ENCODE measurements at regions not wholly inside any gene's neighbourhood (a gene's known extent, or its start where the extent isn't known, plus 50 kb on each side); places are given as distances from the start of the nearest gene placed in this dataset.

- DNase-seq = no peak
Observed at GRCh38 chr2:145260674-145261073, 740.8 kb upstream of the ZEB2 start.

- DNase-seq = no peak
Observed at GRCh38 chr2:145260081-145260480, 740.2 kb upstream of the ZEB2 start.

DNA sequence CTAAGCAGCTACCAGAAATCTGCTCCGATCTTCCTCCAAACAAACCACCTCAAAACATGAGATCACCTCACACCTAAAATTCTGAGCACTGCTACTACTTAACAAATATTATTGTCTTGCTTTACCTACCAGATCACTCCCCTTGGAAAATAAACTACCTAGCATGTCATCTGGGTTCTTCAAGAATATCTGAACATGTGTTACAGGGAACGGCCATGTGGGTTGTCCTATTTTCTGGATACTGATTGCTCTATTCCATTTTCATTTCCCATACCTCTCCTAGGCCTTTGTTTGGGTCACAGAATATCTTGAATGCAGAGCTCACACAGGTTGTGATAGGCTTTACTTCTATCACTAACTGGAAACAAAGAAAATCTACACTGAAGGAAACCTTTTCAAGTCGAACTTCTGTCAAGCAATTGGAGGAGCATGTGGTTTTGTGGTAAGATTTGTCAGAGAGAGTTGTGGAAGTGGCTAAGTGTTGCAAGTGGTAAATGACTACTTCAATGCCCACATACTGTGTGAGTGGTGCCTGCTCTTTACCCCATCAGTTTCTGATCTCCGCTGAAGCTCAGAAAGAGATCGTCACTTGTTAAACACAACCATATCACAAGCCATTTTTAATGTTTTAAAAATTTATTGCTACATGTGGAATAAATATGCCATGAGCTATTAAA is 739.1 kb upstream of the ZEB2 start:
- no peak for DNase-seq

GRCh38 chr2:145257931-145258330 is 738.0 kb upstream of the ZEB2 start:
- no peak for DNase-seq

DNA sequence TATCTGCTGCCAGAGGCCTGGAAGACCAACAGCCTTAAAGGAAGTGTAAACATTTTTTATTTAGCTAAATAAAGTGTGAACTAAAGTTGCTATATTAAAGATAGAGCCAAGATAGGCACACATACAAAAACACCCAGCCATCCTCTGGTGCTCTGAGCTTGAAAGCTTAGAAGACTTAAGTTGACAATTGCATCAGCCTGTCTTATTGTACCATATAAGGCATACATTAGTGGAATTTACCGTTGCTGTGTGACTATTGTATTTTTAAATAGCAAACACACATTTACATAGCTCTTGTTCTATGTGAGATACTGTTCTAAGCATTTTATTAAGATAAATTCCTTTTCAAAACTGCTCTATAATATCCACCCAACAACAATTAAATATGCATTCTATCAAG is 736.6 kb upstream of the ZEB2 start:
- DNase-seq = no peak

DNA sequence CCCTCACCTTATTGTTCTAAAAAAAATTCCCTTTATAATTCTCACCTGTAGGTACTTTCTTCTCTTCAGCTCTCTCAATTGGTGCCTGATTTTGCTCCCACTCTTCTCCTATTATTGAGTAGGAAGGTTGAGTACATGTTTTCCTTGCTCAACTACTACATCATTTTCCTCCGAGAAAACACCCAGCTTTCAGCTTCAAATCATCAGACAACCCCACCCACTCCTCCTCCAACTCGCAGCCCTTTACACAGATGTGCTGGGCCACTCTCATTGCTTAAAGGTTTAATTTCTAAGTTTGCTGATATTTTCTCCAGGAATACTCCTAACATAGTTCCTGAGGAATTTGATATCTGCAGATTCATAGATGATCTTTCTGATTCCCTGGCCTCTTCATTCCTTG is 734.4 kb upstream of the ZEB2 start:
- DNase-seq = no peak

- no peak for DNase-seq
Observed at GRCh38 chr2:145253492-145253891, 733.6 kb upstream of the ZEB2 start.

GRCh38 chr2:145245268-145245870 is 725.5 kb upstream of the ZEB2 start:
- no peak for DNase-seq

DNA sequence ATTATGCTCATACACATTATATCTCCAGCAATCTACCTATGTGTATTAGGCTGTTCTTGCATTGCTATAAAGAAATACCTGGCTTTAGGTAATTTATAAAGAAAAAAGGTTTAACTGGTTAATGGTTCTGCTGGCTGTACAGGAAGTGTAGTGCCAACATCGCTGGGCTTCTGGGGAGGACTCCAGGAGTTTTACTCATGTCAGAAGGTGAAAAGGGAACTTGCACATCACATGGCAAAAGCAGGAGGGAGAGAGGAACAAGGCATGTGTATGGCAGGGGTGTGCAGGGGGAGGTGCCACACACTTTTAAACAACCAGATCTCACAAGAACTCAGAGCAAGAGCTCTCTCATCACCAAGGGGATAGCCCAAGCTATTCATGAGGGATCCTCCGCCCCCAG is 715.4 kb upstream of the ZEB2 start:
- DNase-seq = no peak

DNA sequence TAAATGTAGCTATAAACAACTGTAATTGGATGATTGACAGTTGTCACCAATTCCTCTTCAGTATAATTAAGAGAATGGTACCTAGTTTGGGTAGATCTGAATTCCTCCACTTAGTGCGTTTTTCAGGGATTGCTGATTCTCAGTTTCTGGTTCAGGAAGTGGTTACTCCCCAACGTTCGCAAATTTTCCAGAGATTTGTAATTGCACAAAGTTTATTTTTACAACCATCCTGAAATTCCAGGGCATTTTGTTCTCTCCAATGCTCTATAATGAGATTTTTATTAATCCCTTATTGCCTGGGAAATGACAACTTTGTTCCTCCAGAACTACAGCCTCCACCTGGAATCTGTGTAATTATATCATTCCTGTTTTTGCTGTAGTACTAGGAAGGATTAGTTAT is 710.6 kb upstream of the ZEB2 start:
- no peak for DNase-seq

DNA sequence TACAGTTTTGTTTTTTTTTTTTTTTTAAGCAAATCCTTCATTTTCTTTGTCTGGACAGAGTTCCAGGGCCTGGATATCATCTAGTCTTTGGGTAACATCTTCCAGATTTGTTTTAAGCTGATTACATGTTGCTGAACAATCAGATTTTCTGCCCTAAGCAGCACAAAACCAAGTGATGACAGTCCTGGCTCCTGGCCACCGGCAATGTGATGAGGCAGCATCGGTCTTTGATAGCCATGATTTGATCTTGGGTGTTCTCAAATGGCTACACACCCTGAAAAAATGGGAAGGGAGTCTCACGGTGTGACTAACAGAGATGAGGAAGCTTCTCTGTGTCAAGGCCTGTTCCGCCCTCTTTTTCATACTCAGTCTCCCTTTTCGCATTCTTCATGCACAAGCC is 708.6 kb upstream of the ZEB2 start:
- DNase-seq = no peak

DNA sequence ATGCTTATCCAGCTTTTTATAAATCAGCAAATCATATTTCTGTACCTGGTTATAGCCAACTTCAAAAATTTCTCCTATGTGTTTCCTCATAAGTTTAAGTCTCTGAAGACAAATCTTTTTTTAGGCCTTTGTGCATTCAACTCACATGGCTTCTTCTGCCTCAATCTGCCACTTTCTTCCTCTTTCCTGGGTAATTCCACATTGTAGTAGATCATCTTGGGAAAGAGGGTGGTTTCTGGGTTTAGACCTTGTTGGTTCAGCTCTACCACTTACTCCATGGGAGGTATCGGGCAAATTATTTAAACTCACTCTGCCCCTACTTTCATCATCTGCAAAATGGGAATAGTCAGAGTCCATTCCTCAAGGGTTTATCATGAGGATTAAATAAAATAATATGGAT is 707.0 kb upstream of the ZEB2 start:
- no peak for DNase-seq

DNA sequence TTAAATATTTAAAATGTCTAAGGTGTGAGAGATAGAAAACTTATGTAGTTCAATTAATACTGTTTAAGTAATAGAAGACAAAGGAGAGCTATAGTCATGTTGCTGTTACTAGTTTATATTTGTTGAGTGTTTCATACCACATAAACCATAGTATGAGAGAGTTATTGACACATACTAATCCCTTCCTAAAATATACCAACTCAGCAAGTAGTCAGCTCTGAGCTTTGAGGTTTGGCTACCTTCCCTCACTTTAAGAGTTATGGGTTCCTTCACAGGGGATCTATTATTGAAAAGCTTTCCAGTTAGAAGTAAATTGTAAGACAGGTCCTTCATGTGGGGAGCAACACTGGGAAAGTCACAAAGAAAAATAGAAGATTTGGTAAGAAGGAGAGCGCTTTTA is 701.6 kb upstream of the ZEB2 start:
- no peak for DNase-seq

DNA sequence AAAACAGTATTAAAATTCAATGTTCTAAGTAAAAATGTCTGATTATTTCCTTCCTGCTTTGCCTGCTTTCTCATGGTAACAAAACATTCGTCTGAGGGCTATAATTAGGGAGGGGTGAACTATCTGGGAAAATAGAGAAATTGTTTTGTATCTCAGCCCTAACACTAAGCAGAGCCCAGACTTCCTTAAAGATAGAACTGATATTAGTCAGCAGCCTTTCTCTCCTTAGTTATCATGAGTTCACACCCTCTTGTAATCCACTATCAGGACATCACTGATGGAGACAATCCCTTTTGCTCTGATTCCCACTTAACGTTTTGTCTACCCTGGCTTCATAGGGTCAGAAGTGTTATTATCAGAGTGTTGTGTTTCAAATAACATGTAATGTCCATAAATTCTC is 701.1 kb upstream of the ZEB2 start:
- DNase-seq = no peak

GRCh38 chr2:145220496-145220895 is 700.6 kb upstream of the ZEB2 start:
- DNase-seq = no peak

DNA sequence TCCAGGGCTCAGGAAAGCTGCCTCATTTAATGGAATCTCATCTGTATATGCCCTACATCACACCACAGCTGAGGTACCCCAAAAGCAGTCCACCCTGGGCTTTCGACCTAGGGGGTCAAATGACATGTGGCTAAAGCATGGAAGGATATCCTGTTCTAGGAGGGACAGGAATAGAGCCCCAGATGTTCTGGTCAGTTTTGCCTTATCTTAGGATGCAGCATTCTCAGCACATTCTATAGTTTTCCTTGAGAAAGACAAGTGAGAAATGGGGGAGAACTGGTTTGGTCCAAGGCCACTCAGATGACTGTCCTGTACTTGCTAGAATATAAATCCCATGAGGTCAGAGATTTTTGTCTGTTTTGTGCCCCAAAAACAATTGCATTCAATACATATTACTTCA is 688.0 kb upstream of the ZEB2 start:
- DNase-seq = no peak

DNA sequence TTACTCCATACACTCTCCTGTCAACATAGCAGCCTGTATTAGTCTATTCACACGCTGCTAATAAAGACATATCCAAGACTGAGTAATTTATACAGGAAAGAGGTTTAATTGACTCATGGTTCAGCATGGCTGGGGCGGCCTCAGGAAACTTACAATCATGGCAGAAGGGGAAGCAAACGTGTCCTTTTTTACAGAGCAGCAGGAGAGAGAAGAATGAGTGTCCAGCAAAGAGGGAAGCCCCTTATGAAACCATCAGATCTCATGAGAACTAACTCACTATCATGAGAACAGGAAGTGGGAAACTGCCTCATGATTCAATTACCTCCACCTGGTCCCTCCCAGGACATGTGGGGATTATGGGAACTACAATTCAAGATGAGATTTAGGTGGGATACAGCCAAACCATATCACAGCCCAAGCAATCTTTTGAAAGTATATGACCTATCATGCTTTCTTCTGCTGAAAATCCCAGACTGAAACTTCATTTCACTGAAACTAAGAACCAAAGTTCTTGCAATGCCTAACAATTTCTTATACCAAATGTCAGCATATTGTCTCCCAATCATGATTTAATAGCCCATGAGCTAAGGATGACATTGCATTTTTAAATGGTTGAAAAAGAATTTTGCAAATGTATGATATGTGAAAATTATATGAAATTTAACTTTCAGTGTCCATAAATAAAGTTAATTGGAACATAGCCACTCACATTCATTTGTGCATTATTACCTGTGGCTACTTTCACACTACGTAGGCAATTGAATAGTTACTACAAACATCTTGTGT is 686.8 kb upstream of the ZEB2 start:
- DNase-seq = peak in 1 of 2 experiments; percentile 3

DNA sequence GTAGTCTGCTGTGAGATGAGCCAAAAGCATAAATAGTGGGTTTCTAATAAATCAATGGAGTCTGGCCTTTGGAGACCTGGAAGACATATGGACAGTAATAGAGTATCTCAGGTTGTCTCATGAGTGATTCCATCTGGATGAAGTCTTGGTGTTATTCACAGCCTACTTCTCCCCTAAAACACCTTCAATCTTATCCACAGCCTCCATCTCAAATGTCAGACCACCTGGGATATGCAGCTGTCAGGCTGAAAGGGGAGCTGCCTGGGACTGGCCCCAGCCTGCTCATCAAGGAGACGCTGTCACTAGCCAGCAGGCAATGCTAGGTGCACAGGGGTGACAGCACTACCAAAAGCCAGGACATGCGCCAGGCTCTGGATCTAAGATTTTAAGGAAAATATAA is 684.0 kb upstream of the ZEB2 start:
- peak; percentile 96 to 98 for DNase-seq

DNA sequence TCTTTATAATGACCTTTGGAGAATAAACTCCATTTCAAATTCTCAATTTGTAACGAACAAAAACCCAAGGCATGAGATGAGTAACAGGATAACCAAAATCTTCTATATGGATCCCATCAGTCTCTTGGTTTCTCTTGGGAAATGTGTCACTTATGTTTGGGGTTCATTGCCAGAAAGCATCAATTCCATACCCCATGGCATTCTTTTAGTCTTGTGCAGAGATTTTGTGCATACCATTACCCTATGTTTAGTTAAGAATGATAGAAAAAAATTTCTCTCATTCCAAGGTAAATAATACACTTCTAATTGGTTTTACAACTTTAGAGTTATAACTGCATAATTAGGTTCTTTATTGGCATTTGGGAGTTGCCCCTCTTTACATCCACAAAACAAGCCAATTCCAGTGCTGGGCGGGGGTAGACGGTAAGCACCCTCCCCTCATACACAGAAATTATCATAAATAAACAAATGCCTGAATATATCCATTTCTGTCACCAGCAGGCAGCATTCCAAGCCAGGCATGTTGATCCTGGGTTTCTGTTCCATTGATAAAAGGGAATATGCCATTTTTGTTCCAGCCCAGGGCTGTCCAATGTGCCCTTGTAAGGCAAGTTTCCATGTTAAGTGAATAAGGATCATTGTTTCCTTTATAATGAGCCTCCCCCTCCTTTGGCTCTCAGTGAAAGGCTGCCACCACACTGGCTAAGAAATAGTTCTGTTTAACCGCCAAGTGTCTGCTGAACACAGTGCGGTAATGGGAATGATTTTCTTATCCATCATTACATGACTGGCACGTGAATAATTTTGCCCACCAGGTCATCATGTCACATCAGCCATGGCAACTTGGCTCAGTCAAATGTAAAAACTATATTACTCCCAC is 680.1 kb upstream of the ZEB2 start:
- no peak for DNase-seq

GRCh38 chr2:145199042-145199441 is 679.1 kb upstream of the ZEB2 start:
- DNase-seq = peak in 1 of 2 experiments; percentile 65

- no peak for DNase-seq
Observed at GRCh38 chr2:145198555-145198954, 678.6 kb upstream of the ZEB2 start.

GRCh38 chr2:145197944-145198343 is 678.0 kb upstream of the ZEB2 start:
- peak in 1 of 2 experiments; percentile 23 for DNase-seq

DNA sequence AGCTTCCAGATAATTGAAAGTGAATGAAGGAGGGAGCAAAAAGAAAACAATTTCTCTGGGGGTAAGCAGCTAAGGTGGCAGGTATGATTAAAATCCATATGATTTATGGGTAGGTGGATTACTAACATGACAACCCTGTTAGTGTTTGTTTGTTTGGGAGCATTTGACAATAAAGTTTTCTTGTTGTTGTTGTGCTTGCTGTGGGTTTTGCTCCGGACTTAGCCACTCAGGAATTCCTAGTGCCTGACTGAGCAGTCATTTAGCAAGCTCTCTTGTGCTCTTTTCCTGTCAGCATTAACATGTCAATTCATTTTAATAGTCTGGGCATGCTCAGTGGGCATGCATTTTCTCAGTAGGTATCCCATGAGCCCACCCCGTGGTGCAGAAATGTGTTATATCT is 674.8 kb upstream of the ZEB2 start:
- DNase-seq = no peak
